ENCODE measurements at regions not wholly inside any gene's neighbourhood (a gene's known extent, or its start where the extent isn't known, plus 50 kb on each side); places are given as distances from the start of the nearest gene placed in this dataset.

DNA sequence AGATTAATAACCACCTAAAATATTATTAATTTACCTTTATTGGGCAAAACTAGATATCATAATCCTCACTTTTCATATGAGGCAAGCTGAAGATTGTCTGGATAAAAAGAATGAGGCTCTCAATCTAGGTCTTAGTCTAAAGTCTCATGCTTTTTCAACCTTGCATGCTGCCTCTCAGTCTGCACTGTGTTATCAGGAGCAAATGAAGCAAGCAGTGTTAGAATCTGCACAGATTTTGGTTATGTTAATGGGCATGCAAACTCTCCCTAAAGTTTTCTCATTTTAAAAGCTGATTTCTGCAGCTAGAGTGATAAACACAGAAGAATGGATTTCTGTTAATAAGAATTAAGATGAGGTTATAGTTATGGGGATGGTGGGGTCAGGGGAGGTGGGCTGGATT lies 350.7 kb upstream of the C11orf87 start:
- ChIA-PET POLR2A (no interaction called here), CTCF (no interaction called here)

GRCh38 chr11:109071712-109072524 lies 350.1 kb upstream of the C11orf87 start:
- TF ChIP-seq, protein P1, sequence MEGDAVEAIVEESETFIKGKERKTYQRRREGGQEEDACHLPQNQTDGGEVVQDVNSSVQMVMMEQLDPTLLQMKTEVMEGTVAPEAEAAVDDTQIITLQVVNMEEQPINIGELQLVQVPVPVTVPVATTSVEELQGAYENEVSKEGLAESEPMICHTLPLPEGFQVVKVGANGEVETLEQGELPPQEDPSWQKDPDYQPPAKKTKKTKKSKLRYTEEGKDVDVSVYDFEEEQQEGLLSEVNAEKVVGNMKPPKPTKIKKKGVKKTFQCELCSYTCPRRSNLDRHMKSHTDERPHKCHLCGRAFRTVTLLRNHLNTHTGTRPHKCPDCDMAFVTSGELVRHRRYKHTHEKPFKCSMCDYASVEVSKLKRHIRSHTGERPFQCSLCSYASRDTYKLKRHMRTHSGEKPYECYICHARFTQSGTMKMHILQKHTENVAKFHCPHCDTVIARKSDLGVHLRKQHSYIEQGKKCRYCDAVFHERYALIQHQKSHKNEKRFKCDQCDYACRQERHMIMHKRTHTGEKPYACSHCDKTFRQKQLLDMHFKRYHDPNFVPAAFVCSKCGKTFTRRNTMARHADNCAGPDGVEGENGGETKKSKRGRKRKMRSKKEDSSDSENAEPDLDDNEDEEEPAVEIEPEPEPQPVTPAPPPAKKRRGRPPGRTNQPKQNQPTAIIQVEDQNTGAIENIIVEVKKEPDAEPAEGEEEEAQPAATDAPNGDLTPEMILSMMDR (IDR thresholded peaks at IDR 0.05; ENCODE audit: insufficient read depth, low read depth, low read length), result no peak

More for the DNA sequence above, 350.7 kb upstream of the C11orf87 start:
- H3K27me3 ChIP-seq (ENCODE audit: control insufficient read depth, insufficient read depth, low read length), result peaks cover 1% of the 10 kb centered on the region; the same call in 1 of the 2 replicates
- no peak for DNase-seq (ENCODE audit: low read depth)
- no peaks in the 10 kb centered on the region for H3K36me3 ChIP-seq (ENCODE audit: control insufficient read depth, insufficient read depth, low read length)
- TF ChIP-seq, protein P1 (IDR thresholded peaks at IDR 0.05; ENCODE audit: insufficient read depth, low read depth, low read length), result no peak
- H3K4me3 ChIP-seq (ENCODE audit: low read depth, low read length), result no peak overlapping the region

GRCh38 chr11:109073032-109073822 lies 348.8 kb upstream of the C11orf87 start:
- CTCF ChIA-PET, result no interaction called here
- H3K36me3 ChIP-seq (ENCODE audit: control insufficient read depth, insufficient read depth, low read length), result no peaks in the 10 kb centered on the region
- H3K4me3 ChIP-seq (ENCODE audit: low read depth, low read length), result no peak overlapping the region
- H3K27me3 ChIP-seq (ENCODE audit: control insufficient read depth, insufficient read depth, low read length), result no peaks in the 10 kb centered on the region
- TF ChIP-seq, protein P1 (IDR thresholded peaks at IDR 0.05; ENCODE audit: insufficient read depth, low read depth, low read length), result no peak
- POLR2A ChIA-PET, result no interaction called here
- no peak for DNase-seq (ENCODE audit: low read depth)

More at GRCh38 chr11:109071712-109072524, 350.1 kb upstream of the C11orf87 start:
- ChIA-PET POLR2A (interaction anchor here (0.5 kb wide), 1 partner anchor 13 kb away, joined by 4 read pairs; no protein-coding TSS in a partner anchor), CTCF (interaction anchor here (0.8 to 0.9 kb wide), 2 partner anchors 9 to 57 kb away, joined by 3 to 4 read pairs; no protein-coding TSS in a partner anchor)
- DNase-seq (ENCODE audit: low read depth), result no peak
- Histone ChIP-seq H3K27me3 (ENCODE audit: control insufficient read depth, insufficient read depth, low read length) (peaks cover under 1% of the 10 kb centered on the region; the same call in 1 of the 2 replicates), H3K36me3 (ENCODE audit: control insufficient read depth, insufficient read depth, low read length) (no peaks in the 10 kb centered on the region), H3K4me3 (ENCODE audit: low read depth, low read length) (no peak overlapping the region)

GRCh38 chr11:109075976-109076375 lies 346.0 kb upstream of the C11orf87 start:
- Histone ChIP-seq H3K36me3 (ENCODE audit: control insufficient read depth, insufficient read depth, low read length) (no peaks in the 10 kb centered on the region), H3K27me3 (ENCODE audit: control insufficient read depth, insufficient read depth, low read length) (no peaks in the 10 kb centered on the region), H3K4me3 (ENCODE audit: low read depth, low read length) (no peak overlapping the region)
- TF ChIP-seq, protein P1 (IDR thresholded peaks at IDR 0.05; ENCODE audit: insufficient read depth, low read depth, low read length), result no peak
- CTCF ChIA-PET, result interaction anchor here (1.2 kb wide), 1 partner anchor 13 kb away, joined by 3 read pairs; no protein-coding TSS in a partner anchor
- POLR2A ChIA-PET, result no interaction called here
- DNase-seq (ENCODE audit: low read depth), result no peak

DNA sequence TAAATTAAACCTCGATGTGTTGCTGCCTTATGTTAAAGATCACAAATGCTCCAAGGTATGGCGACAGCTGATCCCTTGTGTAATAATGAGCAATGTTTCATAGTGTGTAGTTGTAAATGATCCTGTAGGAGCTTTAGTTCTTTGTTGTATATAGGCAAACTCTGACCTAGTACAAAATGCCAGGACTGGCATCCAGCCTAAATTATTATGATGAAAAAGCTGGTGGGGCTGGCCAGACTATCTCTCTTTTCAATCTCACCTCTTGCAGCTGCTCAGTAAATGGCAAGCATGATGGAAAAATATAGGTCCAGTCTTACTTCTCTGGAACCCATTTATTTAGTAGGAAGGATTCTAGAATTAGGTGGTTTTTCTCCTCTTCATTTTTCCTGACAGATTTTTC lies 345.1 kb upstream of the C11orf87 start:
- POLR2A ChIA-PET, result no interaction called here
- Histone ChIP-seq H3K27me3 (ENCODE audit: control insufficient read depth, insufficient read depth, low read length) (no peaks in the 10 kb centered on the region), H3K36me3 (ENCODE audit: control insufficient read depth, insufficient read depth, low read length) (no peaks in the 10 kb centered on the region), H3K4me3 (ENCODE audit: low read depth, low read length) (no peak overlapping the region)
- CTCF ChIA-PET, result interaction anchor here (1.1 to 1.2 kb wide), 2 partner anchors 11 to 289 kb away, joined by 3 read pairs; no protein-coding TSS in a partner anchor
- TF ChIP-seq, protein P1 (IDR thresholded peaks at IDR 0.05; ENCODE audit: insufficient read depth, low read depth, low read length), result no peak
- no peak for DNase-seq (ENCODE audit: low read depth)

Data from BJ (cell line).